PC-3 (cell line): ENCODE measurements at regions not wholly inside any gene's neighbourhood (a gene's known extent, or its start where the extent isn't known, plus 50 kb on each side); places are given as distances from the start of the nearest gene placed in this dataset.

Experiments
- ATAC-seq: fragments of 200-7000 bp; cut with Tn5 transposase; 2 replicates; pipeline ENCODE4 v1.9.1; 2020; ENCODE audit warnings: mild to moderate bottlenecking, moderate library complexity
- BruUV-seq: library from RNA; stranded (reverse); fragments of 400-500 nt; replicated peaks from 2 replicates; lab custom pipeline; 2021; lab: Mats Ljungman, UMichigan
- CTCF ChIA-PET: fragments of 300-600 bp; sonication (Branson Sonifier 250); formaldehyde crosslinking; loops from one replicate; lab custom pipeline; 2022; ENCODE audit warnings: antibody characterized with exemption; lab: Charles Lee
- POLR2A ChIA-PET: fragments of 300-600 bp; sonication (Branson Sonifier 250); formaldehyde crosslinking; loops from one replicate; lab custom pipeline; 2022; ENCODE audit warnings: antibody characterized with exemption; ENCODE audit not compliant: unreplicated experiment; lab: Charles Lee
- DNase-seq: peaks from one replicate; pipeline ENCODE4 v3.0.0-alpha.2; 2015
- H2AFZ ChIP-seq: fragments of 300-600 bp; sonication (generic); 2 replicates; pipeline ENCODE4 v1.6.0; 2016; ENCODE audit warnings: antibody characterized with exemption, low read length
- H3F3A ChIP-seq: fragments of 300-600 bp; sonication (generic); one replicate; pipeline ENCODE4 v1.6.0; 2017; ENCODE audit warnings: antibody characterized with exemption, low read length, control low read depth, mild to moderate bottlenecking; ENCODE audit not compliant: unreplicated experiment
- H3K27ac ChIP-seq: fragments of 300-600 bp; sonication (generic); 2 replicates; pipeline ENCODE4 v1.5.1; 2016; ENCODE audit warnings: mild to moderate bottlenecking, low read length
- H3K27me3 ChIP-seq: fragments of 300-600 bp; sonication (generic); 2 replicates; pipeline ENCODE4 v1.6.1; 2016; ENCODE audit warnings: low read length, mixed read lengths
- H3K36me3 ChIP-seq: fragments of 300-600 bp; sonication (generic); 2 replicates; pipeline ENCODE4 v1.6.1; 2016; ENCODE audit warnings: low read depth, mixed run types, low read length, mixed read lengths
- H3K4me1 ChIP-seq: fragments of 300-600 bp; sonication (generic); 2 replicates; pipeline ENCODE4 v1.5.1; 2016; ENCODE audit warnings: low read length; ENCODE audit not compliant: insufficient read depth
- H3K4me2 ChIP-seq: fragments of 300-600 bp; sonication (generic); 2 replicates; pipeline ENCODE4 v1.6.0; 2016; ENCODE audit warnings: low read length
- H3K4me3 ChIP-seq: fragments of 300-600 bp; sonication (generic); 2 replicates; pipeline ENCODE4 v1.5.1; 2016; ENCODE audit warnings: mild to moderate bottlenecking, low read length, mixed read lengths
- H3K79me2 ChIP-seq: fragments of 300-600 bp; sonication (generic); 2 replicates; pipeline ENCODE4 v1.6.1; 2017; ENCODE audit warnings: low read length, mixed read lengths
- H3K9ac ChIP-seq: fragments of 300-600 bp; sonication (generic); 2 replicates; pipeline ENCODE4 v1.6.0; 2016; ENCODE audit warnings: mild to moderate bottlenecking, low read length
- H3K9me2 ChIP-seq: fragments of 300-600 bp; sonication (generic); replicated peaks from 2 replicates; pipeline ENCODE4 v1.6.1; 2016; ENCODE audit warnings: mixed run types, low read length, mixed read lengths
- H3K9me3 ChIP-seq: fragments of 300-600 bp; sonication (generic); 2 replicates; pipeline ENCODE4 v1.6.1; 2016; ENCODE audit warnings: low read length, mixed read lengths
- H4K20me1 ChIP-seq: fragments of 300-600 bp; sonication (generic); 2 replicates; pipeline ENCODE4 v1.6.1; 2016; ENCODE audit warnings: low read length, mixed read lengths
- CTCF ChIP-seq: fragments of 300-600 bp; sonication (generic); conservative IDR thresholded peaks from 2 replicates; pipeline ENCODE4 v1.5.1; 2017; ENCODE audit warnings: antibody characterized with exemption, low read depth, mild to moderate bottlenecking, low read length
- EZH2 ChIP-seq: fragments of 300-600 bp; sonication (generic); IDR thresholded peaks from one replicate; pipeline ENCODE4 v1.6.1; 2017; ENCODE audit warnings: antibody characterized with exemption, mild to moderate bottlenecking, low read length; ENCODE audit not compliant: unreplicated experiment
- EZH2phosphoT487 ChIP-seq: fragments of 300-600 bp; sonication (generic); IDR thresholded peaks from 2 replicates; pipeline ENCODE4 v1.6.1; 2018; ENCODE audit warnings: mild to moderate bottlenecking, antibody characterized with exemption, low read length, borderline replicate concordance
- intact Hi-C: fragments of 100-400 bp; cut with micrococcal nuclease; formaldehyde crosslinking; loops from 2 replicates; pipeline ENCODE4 v1.9.0; 2023

GRCh38 chr6:106886922-106887797 is 87.4 kb downstream of the CD24 start:
- peak overlapping the region; percentile 30; the same call in 1 of the 2 replicates for H3K4me3 ChIP-seq
- peak; percentile 61 for ATAC-seq
- no peaks in the 10 kb centered on the region for H3K36me3 ChIP-seq
- H3K79me2 ChIP-seq, result no peaks in the 10 kb centered on the region
- H3K9ac ChIP-seq, result peak overlapping the region; percentile 28; the same call in 1 of the 2 replicates
- ChIA-PET CTCF (interaction anchor here (0.6 kb wide), 1 partner anchor 22 kb away, joined by 3 read pairs; no protein-coding TSS in a partner anchor), POLR2A (interaction anchor here (0.7 kb wide), 1 partner anchor 87 kb away, joined by 3 read pairs; no protein-coding TSS in a partner anchor)
- H3K9me2 ChIP-seq, result no peaks in the 10 kb centered on the region
- no peaks in the 10 kb centered on the region for H4K20me1 ChIP-seq
- H2AFZ ChIP-seq, result peak overlapping the region; percentile 45
- peaks cover 45% of the 10 kb centered on the region for H3K4me1 ChIP-seq
- H3F3A ChIP-seq, result no peaks in the 10 kb centered on the region
- intact Hi-C loops, result loop anchor here (5.0 kb wide), 1 partner anchor 90 kb away; no protein-coding TSS in a partner anchor
- peak overlapping the region; percentile 63 for H3K27ac ChIP-seq
- no peaks in the 10 kb centered on the region for H3K27me3 ChIP-seq
- BruUV-seq, result no TSS peak
- peak; percentile 35 for DNase-seq
- TF ChIP-seq EZH2 (no peak), CTCF (no peak), EZH2phosphoT487 (no peak)
- no peaks in the 10 kb centered on the region for H3K9me3 ChIP-seq
- peak overlapping the region; percentile 62 for H3K4me2 ChIP-seq

DNA sequence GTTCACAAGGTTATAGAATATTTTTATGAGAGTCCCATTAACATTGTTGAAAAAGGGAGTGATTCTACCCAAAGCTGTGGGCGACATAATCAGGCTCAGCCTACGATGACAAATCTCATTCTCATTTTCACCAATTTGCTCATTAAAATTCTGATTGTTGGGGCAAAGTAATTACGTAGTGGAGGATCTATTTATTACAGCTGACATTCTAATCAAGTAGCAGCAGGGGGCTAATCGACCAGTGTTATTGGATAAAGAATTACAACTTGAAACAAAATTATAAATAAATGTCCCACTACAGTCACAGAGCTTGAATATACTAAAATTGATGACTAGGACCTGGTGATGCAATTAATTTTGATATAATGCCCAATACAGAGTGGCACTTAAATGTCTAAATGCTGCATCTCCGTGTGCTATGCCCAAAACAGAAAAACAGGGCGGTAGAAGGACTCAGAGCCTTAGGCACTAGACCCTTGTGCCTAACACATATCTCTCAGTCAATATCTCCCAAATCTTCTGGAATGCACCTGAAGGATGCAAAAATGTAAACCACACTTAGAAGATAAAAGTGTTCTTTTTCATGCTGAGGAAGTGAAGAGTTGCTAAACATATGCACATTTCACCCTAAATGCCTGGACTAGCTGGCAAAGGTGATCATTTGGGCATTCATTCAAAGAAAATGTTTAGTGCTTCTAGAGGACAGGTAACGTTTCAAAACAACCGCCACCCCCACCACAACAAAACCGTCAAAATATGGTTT is 88.3 kb downstream of the CD24 start:
- H3K4me2 ChIP-seq, result peak overlapping the region; percentile 62
- intact Hi-C loops, result loop anchor here (5.0 kb wide), 1 partner anchor 91 kb away; no protein-coding TSS in a partner anchor

More for the DNA sequence above, 88.3 kb downstream of the CD24 start:
- no TSS peak for BruUV-seq
- H3K9me3 ChIP-seq, result no peaks in the 10 kb centered on the region
- H3K9ac ChIP-seq, result no peak overlapping the region
- H3K27ac ChIP-seq, result peak overlapping the region; percentile 63
- CTCF ChIA-PET, result no interaction called here
- H3K9me2 ChIP-seq, result no peaks in the 10 kb centered on the region
- H3K4me1 ChIP-seq, result peaks cover 45% of the 10 kb centered on the region
- no peak for TF ChIP-seq EZH2phosphoT487
- no peak for TF ChIP-seq EZH2
- TF ChIP-seq CTCF, result no peak
- no peaks in the 10 kb centered on the region for H3K27me3 ChIP-seq
- H2AFZ ChIP-seq, result peak overlapping the region; percentile 45
- no peak overlapping the region for H3K4me3 ChIP-seq
- no peaks in the 10 kb centered on the region for H3F3A ChIP-seq
- no peak for DNase-seq
- H4K20me1 ChIP-seq, result no peaks in the 10 kb centered on the region
- ATAC-seq, result no peak
- H3K36me3 ChIP-seq, result no peaks in the 10 kb centered on the region
- no peaks in the 10 kb centered on the region for H3K79me2 ChIP-seq
- POLR2A ChIA-PET, result interaction anchor here (0.7 kb wide), 1 partner anchor 88 kb away, joined by 3 read pairs; no protein-coding TSS in a partner anchor
